Effector memory CD4-positive, alpha-beta T cell (primary cell): ENCODE measurements at regions not wholly inside any gene's neighbourhood (a gene's known extent, or its start where the extent isn't known, plus 50 kb on each side); places are given as distances from the start of the nearest gene placed in this dataset.

ENCODE experiments used
- DNase-seq, 3 donors: peaks; one replicate each; pipeline ENCODE4 v3.0.0-alpha.2; 2020
- H3K27ac ChIP-seq: 2 replicates; pipeline ENCODE4 v1.7.0; 2013; ENCODE audit warnings: mild to moderate bottlenecking, low read length, moderate library complexity; ENCODE audit not compliant: insufficient read depth, poor library complexity, severe bottlenecking
- H3K27me3 ChIP-seq: replicated peaks from 2 replicates; pipeline ENCODE4 v1.7.0; 2013; ENCODE audit warnings: mild to moderate bottlenecking, low read length; ENCODE audit not compliant: insufficient read depth, control insufficient read depth, poor library complexity, severe bottlenecking
- H3K36me3 ChIP-seq: 2 replicates; pipeline ENCODE4 v1.7.0; 2013; ENCODE audit warnings: mild to moderate bottlenecking, low read length, moderate library complexity; ENCODE audit not compliant: control insufficient read depth, insufficient read depth
- H3K4me1 ChIP-seq: 2 replicates; pipeline ENCODE4 v1.7.0; 2013; ENCODE audit warnings: low read length, mild to moderate bottlenecking; ENCODE audit not compliant: control insufficient read depth, insufficient read depth, poor library complexity, severe bottlenecking
- H3K4me3 ChIP-seq: 2 replicates; pipeline ENCODE4 v1.7.0; 2013; ENCODE audit warnings: low read length, low read depth, mild to moderate bottlenecking; ENCODE audit not compliant: insufficient read depth, poor library complexity, severe bottlenecking
- H3K9me3 ChIP-seq: 2 replicates; pipeline ENCODE4 v1.7.0; 2013; ENCODE audit warnings: mild to moderate bottlenecking, low read length, moderate library complexity; ENCODE audit not compliant: control insufficient read depth

DNA sequence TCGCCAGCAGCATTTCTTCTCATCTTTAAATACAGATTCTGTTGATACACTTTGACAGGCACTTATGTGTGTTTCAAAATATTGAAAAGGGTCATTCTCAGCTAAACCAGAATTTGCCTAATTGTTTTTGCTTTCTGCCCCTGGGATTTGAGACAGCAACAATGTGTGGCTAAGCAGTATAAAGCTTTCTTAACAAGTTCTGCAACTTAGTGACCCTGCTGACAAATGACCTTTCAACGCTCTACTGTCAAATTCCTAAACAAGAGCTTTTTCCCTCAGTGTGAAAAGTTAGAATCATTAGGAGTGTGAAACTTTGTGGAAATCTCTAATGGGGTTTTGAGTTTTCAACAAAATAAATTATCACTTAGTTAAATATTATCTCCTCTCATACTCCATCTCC lies 414.6 kb downstream of the RFPL4B start:
- DNase-seq, result no peak
- no peaks in the 10 kb centered on the region for H3K9me3 ChIP-seq
- no peak overlapping the region for H3K4me3 ChIP-seq
- no peak overlapping the region for H3K27ac ChIP-seq
- no peaks in the 10 kb centered on the region for H3K36me3 ChIP-seq
- H3K4me1 ChIP-seq, result no peaks in the 10 kb centered on the region
- no peaks in the 10 kb centered on the region for H3K27me3 ChIP-seq

DNA sequence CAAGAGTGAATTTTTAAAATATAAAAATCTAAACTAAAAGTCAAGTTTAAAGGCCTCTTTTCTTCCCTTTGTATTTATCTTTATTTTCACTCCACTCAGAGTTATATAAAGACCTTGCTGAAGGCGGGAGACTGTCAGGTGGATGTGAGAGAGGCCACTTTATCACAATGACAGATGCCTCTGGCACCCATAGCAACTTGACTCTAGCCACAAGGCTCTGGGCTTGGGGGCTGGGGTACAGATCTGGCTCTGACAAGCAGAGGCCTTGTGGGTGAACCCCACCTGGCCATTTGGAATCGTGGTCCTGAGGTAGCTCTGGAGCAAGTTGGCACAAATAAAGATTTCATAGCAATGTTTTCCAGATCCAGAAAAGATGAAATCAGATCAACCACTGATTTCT lies 417.2 kb downstream of the RFPL4B start:
- Histone ChIP-seq H3K27ac (no peak overlapping the region), H3K4me1 (no peaks in the 10 kb centered on the region), H3K4me3 (no peak overlapping the region), H3K36me3 (no peaks in the 10 kb centered on the region), H3K27me3 (no peaks in the 10 kb centered on the region), H3K9me3 (no peaks in the 10 kb centered on the region)
- DNase-seq, result no peak

DNA sequence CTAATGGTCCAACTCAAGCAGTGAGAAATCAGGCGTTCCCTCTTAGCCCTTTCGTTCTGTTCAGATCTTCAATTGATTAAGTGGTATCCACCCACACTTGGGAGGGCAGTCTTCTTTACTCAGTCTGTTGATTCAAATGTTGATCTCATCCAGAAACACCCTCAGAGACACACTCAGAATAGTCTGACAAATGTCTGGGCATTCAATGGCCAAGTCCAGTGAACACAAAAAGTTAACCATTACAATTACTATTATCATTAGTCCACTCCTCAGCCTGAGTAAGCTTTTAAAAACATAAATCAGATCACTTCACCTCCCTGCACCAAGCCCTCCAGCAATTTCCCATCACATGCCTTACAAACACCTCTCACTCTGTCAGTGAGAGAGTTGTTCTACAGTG lies 423.2 kb downstream of the RFPL4B start:
- H3K9me3 ChIP-seq, result no peaks in the 10 kb centered on the region
- no peak for DNase-seq
- no peaks in the 10 kb centered on the region for H3K36me3 ChIP-seq
- H3K4me1 ChIP-seq, result no peaks in the 10 kb centered on the region
- no peaks in the 10 kb centered on the region for H3K27me3 ChIP-seq
- H3K4me3 ChIP-seq, result no peak overlapping the region
- no peak overlapping the region for H3K27ac ChIP-seq

DNA sequence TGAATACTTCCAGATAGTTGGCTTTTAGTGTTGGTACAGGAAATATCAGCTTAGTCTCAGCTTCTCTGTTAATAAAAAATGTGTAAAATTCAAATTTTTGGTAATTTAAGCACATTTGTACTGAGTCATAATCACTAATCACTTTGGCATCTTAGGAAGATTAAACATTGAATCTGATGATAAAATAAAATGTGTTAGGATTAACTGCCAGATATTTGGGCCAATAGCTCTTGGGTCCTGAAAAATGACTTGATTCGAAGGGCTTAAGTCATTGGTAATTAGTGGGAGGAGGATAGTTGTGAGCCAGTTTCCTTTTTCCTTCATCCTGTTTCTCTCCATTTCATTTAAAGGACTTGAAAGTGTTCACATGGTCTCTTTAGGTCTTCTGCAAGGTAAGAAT lies 426.1 kb downstream of the RFPL4B start:
- no peak overlapping the region for H3K4me3 ChIP-seq
- H3K9me3 ChIP-seq, result no peaks in the 10 kb centered on the region
- H3K27ac ChIP-seq, result no peak overlapping the region
- no peaks in the 10 kb centered on the region for H3K27me3 ChIP-seq
- H3K4me1 ChIP-seq, result no peaks in the 10 kb centered on the region
- no peaks in the 10 kb centered on the region for H3K36me3 ChIP-seq
- DNase-seq, result no peak

DNA sequence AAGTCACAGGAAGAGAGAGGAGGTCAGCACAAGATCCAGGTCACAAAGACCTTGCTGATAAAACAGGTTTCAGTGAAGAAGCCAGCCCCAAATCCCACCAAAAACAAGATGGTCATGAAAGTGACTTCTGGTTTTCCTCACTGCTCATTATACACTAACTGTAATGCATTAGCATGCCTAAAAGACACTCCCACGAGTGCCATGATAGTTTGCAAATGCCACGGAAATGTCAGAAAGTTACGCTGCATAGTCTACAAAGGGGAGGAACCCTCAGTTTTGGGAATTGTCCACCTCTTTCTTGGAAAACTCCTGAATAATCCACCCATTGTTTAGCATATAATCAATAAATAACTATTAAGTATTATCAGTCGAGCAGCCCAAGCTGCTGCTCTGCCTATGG lies 427.2 kb downstream of the RFPL4B start:
- Histone ChIP-seq H3K27ac (no peak overlapping the region), H3K36me3 (no peaks in the 10 kb centered on the region), H3K27me3 (no peaks in the 10 kb centered on the region), H3K4me3 (no peak overlapping the region), H3K9me3 (no peaks in the 10 kb centered on the region), H3K4me1 (no peaks in the 10 kb centered on the region)
- DNase-seq, result no peak

DNA sequence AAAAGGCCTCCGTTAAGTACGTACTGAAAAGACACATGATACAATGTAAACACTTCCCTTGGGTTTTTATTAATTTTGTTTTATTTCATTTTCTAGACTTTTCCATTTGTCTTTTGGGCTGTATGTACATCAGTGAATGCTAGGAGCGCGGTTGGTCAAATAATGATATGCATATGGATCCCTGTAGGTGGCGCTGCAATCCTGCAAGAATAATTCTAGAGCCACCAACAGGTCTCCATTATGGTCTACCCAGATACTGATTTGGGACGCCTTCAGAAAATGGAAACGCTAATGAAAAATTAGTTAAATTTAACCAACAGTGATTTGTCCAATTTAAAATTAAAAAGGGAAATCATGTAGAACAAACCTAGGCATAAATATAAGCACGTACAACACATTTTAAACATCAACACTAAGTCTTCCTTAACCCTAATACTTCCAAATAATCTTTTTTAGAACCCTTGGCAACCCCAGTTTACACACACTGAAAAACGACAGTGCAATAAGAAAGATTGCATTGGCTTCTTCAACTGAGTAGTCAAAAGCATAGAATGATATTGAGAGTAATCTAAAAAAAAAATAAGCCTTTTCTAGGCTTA lies 433.5 kb downstream of the RFPL4B start:
- Histone ChIP-seq H3K4me3 (no peak overlapping the region), H3K27me3 (no peaks in the 10 kb centered on the region), H3K36me3 (no peaks in the 10 kb centered on the region), H3K4me1 (no peaks in the 10 kb centered on the region), H3K9me3 (no peaks in the 10 kb centered on the region), H3K27ac (no peak overlapping the region)
- DNase-seq, result no peak

DNA sequence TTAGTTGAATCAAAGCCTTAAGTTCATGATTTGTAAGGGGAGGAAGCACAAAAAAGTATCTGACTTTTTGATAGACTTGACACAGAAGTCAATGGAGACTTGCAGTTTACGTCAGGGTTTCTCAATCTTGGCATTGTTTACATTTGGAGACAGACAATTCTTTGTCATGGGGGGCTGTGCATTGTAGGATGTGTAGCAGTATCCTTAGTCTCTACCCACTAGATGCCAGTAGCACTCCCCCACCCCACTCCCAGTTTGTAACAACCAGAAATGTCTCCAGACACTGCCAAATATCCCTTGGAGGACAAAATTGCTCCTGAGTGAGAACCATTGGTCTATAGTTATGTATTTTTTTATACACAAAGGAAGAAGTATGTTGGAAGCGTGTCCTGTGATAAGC lies 434.1 kb downstream of the RFPL4B start:
- Histone ChIP-seq H3K27ac (no peak overlapping the region), H3K36me3 (no peaks in the 10 kb centered on the region), H3K27me3 (no peaks in the 10 kb centered on the region), H3K4me3 (no peak overlapping the region), H3K9me3 (no peaks in the 10 kb centered on the region), H3K4me1 (no peaks in the 10 kb centered on the region)
- DNase-seq, result no peak

DNA sequence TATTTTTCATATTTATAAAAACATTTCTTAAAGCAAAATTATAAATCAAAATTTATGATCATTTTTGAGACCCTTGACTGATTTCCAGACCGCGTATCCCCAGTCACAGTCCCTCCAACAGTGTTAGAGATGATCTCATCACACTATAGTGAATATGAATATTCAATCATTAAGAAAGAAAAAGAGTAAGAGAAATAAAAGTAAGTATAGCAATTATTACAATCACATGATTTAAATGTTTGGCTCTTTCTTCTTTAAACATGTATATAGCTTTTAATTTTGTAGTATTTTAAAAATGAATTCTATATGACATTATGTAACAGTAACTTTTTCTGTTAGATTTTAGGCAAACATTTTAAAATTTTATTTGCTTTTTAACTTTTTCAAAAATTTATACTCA lies 438.3 kb downstream of the RFPL4B start:
- Histone ChIP-seq H3K27ac (no peak overlapping the region), H3K27me3 (no peaks in the 10 kb centered on the region), H3K4me1 (no peaks in the 10 kb centered on the region), H3K4me3 (no peak overlapping the region), H3K36me3 (no peaks in the 10 kb centered on the region), H3K9me3 (no peaks in the 10 kb centered on the region)
- no peak for DNase-seq

DNA sequence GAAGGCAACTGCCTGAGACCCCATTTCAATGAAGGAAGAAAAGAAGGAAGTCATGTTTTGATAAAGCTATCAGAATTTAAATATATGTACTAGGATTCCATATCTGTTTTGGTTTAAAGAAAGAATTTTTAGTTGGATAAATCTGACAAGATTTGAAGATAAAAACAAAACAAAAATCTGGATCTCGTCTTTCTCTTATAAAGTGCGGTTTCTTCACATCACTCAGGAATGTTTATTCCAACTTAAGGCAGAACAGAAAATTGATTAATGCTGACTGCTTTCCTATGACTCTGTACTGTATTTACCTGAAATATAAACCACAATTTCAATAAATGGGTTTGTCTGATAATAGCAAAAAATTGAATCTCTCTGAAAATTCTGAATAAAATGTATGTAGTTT lies 439.7 kb downstream of the RFPL4B start:
- no peak for DNase-seq
- H3K27me3 ChIP-seq, result no peaks in the 10 kb centered on the region
- no peak overlapping the region for H3K27ac ChIP-seq
- H3K9me3 ChIP-seq, result no peaks in the 10 kb centered on the region
- H3K4me3 ChIP-seq, result no peak overlapping the region
- no peaks in the 10 kb centered on the region for H3K36me3 ChIP-seq
- H3K4me1 ChIP-seq, result no peaks in the 10 kb centered on the region

DNA sequence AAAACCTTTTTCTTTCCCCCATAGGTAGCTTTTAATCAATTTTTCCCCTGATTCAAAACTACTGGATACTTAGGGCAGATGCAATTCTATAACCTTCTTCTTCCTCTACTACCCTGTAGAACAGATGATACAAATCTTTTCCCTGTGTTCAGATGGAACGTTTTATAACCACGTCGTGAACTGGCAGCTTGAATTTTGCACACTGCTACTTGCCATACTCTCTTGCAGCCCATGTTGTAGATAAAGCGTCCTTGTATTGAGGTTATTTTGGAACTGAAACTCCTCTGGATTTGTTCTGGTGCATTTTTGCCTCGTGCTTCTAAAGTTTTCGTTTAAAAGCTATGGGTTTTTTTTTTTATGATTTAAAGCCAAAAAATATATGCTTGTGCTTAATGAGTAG lies 440.2 kb downstream of the RFPL4B start:
- H3K36me3 ChIP-seq, result no peaks in the 10 kb centered on the region
- DNase-seq, result no peak
- no peaks in the 10 kb centered on the region for H3K27me3 ChIP-seq
- H3K9me3 ChIP-seq, result no peaks in the 10 kb centered on the region
- no peak overlapping the region for H3K27ac ChIP-seq
- H3K4me1 ChIP-seq, result no peaks in the 10 kb centered on the region
- H3K4me3 ChIP-seq, result no peak overlapping the region

DNA sequence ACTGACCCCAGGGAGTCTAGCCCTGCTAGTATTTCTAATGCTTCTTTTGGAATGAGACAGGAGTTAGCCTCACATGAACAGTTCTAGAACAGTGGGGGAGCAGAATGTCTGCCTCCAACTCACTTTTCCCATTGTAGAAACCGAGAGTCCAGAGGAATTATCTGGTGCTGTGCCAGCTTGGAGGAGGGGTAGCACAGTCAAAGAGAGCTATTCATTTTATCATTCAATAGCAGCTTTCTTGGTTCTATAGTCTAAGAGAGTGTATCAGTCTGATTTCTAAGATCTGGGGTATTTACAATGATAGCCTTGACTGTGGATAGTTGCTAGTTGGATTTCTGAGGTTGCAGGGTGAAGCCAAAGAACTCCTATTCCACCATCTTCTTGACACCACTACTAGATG lies 448.2 kb downstream of the RFPL4B start:
- Histone ChIP-seq H3K4me3 (no peak overlapping the region), H3K36me3 (no peaks in the 10 kb centered on the region), H3K27ac (no peak overlapping the region), H3K9me3 (no peaks in the 10 kb centered on the region), H3K27me3 (no peaks in the 10 kb centered on the region), H3K4me1 (no peaks in the 10 kb centered on the region)
- DNase-seq, result no peak
